ENCODE measurements at regions not wholly inside any gene's neighbourhood (a gene's known extent, or its start where the extent isn't known, plus 50 kb on each side); places are given as distances from the start of the nearest gene placed in this dataset.
A peak's percentile ranks its signal among the peaks of the same experiment; 100 is the strongest.

DNA sequence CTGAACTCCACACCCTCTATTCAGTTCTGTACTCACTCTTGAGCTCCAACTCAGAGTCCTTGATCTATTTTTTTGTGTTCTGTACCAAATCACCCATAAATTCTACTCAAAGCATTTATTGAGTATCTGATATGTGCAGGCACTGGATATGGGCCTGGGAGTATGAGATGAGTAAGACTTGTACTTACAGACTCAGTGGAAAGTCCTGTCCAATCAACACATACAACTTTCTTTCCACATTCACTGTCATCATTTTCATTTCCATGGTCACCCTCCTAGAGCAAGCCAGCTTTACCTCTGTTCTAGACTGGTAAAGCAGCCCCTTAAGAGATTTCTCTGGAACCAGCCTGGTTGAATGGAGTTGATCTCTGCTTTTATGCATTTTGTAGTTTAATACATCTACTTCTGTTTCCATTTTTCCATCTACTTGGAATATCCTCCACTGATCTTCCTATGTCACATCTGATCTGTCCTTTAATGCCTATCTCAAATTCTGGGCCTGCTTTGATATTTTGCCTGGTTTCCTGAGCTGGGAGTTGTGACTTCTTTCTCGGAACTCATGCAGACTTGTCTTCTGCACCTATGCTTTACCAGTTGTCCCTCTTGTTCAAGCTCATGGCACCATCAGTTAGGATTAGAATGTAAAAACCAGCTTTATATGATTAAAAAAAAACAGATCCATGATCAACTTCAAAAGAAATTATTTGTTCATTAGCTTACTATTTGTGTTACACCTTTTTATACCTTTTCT, 96.9 kb upstream of the GLS start:
- no peak for DNase-seq (ENCODE audit: low read depth in 2 of 2, low spot score in 1 of 2)

DNA sequence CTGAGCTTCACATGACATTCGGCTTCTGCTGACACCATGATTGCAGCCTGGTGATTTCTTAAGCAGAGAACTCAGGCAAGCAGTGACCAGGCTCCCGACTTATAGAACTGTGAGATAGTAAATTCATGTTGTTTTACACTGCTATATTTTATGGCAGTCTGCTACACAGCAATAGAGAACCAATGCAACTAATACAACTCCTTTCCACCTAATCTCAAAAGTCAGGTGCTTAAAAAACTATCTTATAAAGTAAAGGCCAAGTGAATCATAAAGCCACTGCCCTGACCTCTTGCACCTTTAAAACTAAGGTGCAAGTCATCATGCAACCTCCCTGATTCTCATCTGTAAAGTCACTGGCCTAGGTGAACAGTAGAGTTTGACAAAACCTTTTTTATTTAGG, 95.3 kb upstream of the GLS start:
- no peak for DNase-seq (ENCODE audit: low read depth in 2 of 2, low spot score in 1 of 2)

DNA sequence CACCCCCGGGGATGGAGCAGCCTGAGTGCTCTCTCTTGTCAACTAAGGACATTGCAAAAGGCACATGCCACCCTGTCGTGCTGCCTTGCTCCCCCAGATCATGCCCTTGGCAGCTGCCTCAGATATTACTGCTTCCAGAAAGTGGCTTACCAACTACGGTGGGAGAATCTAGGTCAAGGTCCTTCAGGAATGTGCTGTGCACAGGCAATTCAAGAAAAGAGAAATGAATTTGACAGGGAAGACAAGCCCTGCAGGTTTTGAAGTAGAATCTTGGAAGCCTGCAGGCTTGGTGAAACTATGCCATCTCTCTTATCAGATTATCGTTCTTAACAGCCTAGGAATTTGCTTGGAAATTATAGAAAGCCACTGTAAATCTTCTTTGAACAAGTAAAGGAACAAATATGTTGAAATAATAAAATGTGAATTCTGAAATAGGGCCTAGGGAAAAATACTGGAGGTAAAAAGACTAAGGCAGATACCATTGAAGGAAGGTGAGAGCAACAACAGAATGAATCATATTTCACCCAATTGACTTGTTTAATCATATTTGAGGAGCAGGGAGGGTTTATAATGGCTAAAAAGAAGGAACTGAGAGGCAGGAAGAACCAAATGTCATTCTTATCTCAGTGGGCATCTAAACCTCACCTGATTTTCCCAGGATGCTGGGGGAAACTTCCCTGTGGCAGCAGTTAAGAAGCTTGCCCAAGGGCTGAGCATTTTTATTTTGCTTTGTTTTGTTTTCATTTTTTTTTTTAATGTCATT, 94.0 kb upstream of the GLS start:
- DNase-seq (ENCODE audit: low read depth in 2 of 2, low spot score in 1 of 2), result no peak

- no peak for DNase-seq (ENCODE audit: low read depth in 2 of 2, low spot score in 1 of 2)
Observed at GRCh38 chr2:190787743-190788235, 92.8 kb upstream of the GLS start.

- no peak for DNase-seq (ENCODE audit: low read depth in 2 of 2, low spot score in 1 of 2)
Observed at GRCh38 chr2:190789074-190790004, 91.3 kb upstream of the GLS start.

DNA sequence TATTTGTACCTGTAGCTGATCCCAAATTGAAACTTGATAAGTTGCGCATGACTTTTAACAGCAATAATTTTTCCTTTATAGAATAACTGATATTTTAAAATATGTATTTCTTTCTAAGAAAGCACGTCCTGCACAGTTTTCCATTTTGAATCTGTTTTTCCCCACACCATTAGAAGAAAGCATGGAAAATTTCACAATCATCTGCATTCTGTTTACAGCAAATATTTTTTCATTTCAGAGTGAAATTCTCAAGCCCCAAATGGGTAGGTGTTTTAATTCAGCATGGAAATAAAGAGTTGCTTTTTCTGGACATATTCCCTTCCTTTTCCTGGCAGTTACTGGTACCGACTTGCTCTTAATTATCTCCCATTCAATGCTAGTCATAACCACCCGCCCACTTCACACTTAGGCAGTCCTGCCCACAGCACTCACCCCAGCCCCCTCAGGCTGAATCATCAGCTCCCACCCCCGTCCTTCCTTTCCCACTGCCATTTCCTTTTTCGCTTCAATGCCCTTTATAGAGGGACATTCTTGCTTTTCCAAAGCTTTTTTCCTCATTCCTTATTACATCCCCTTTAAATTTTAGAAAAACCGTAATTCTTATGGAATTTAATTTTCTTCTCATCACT, 89.2 kb upstream of the GLS start:
- DNase-seq (ENCODE audit: low read depth in 2 of 2, low spot score in 1 of 2), result peak; percentile 35 to 49

DNA sequence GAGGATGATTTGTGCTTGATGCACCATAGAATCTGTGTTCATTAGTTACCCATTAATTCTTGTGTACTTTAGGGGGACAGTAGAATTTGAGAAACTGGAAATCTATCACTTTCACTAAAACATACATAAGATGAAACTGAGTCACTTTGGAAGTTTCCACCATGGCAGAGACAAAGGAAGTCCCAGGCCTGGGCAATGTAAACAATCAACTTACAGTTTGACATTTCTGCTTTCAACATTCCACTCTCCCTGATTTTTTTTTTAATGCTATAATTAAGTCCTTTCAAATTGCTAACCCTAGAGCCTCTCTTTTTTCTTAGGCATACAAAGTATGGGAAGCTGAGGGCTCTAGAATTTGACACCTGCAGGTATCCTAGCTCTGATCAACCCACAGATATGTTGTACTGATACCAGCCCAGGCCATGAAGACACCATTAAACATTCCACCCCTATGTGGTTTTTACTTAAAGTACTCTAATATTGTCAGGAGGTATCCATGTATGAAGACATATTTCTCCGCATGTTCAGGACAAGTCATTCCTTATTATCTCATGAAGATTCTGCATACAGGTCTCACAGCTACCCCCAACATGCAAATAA, 88.5 kb upstream of the GLS start:
- DNase-seq (ENCODE audit: low read depth in 2 of 2, low spot score in 1 of 2), result no peak

DNA sequence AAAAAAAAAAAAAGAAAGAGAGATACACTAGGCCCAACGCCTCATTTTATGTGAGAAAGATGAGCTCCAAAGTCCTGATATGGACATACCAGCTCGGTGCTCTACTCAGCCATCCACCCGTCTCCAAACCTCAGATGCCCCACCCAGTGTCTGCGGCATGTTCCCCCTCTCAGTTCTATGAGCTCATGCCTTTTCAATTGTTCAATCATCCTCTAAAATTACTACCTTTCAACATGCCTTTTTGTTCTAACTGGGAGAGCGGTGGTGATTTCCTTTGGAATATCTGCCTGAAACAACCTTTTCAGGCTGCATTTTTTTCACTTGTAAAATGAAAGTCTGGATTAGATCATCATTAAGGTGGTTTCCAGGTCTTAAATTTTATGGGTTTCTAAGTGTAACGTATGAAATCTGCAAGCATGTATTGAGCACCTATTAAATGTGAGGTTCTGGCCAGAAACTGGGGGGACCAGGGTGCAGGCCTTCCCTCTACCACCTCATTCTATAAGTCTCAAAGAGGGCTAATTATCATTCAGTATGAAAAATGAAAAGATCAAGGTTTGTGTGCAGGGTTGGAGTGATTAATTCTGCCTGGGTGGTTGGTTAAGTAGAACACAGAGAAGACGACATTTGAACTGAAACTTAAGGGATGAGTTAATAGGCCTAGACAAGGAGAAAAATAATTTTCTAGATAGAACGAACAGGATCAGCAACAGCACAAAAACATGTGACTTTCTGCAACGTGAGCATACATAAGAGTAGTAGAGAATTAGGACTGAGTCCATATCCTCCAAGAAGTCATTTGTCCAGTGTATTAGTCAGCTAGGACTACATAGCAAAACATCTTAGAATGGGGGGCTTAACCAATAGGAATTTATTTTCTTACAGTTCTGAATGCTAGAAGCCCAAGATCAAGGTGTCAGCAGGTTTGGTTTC, 87.4 kb upstream of the GLS start:
- no peak for DNase-seq (ENCODE audit: low read depth in 2 of 2, low spot score in 1 of 2)

DNA sequence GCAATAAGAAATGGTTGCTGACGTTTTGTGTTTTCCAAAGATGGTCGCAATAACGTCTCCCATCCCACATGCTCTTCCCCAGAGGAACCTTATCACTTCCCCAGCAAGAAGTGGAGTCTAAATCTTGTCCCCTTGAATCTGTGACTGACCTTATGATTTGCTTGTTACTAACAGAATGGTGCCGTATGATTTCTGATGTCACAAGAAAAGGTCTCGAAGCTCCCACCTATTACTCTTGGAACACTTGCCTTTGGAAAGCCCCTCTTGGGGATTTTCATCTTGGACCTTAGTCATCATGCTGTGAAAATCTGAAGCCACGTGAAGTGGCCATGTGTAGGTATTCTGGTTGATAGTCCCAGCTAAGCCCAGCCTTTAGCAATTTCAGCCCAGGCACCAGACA, 86.2 kb upstream of the GLS start:
- DNase-seq (ENCODE audit: low read depth in 2 of 2, low spot score in 1 of 2), result no peak

- DNase-seq (ENCODE audit: low read depth in 2 of 2, low spot score in 1 of 2), result no peak
Observed at GRCh38 chr2:190794790-190795189, 85.8 kb upstream of the GLS start.

DNA sequence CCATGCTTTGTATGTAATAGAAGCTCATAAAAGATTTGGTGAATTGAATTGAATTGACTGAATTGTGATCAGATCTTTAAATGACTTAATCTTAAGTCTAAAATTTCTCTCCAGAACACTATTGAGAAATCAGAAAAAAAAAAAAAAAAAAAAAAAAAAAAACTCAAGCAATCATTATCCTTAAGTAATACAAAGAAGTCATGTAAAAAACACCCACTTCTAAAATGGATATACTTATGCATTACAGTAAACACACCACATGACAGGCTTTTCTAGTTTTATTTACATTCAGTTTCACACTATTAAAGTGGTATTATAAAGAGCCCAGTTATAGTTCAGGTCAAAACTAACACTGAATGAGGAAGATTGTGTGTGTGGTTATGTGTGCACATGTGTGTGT, 84.9 kb upstream of the GLS start:
- DNase-seq (ENCODE audit: low read depth in 2 of 2, low spot score in 1 of 2), result no peak

GRCh38 chr2:190799999-190800398, 80.6 kb upstream of the GLS start:
- DNase-seq (ENCODE audit: low read depth in 2 of 2, low spot score in 1 of 2), result no peak

- DNase-seq (ENCODE audit: low read depth in 2 of 2, low spot score in 1 of 2), result no peak
Observed at GRCh38 chr2:190800528-190800927, 80.1 kb upstream of the GLS start.

DNA sequence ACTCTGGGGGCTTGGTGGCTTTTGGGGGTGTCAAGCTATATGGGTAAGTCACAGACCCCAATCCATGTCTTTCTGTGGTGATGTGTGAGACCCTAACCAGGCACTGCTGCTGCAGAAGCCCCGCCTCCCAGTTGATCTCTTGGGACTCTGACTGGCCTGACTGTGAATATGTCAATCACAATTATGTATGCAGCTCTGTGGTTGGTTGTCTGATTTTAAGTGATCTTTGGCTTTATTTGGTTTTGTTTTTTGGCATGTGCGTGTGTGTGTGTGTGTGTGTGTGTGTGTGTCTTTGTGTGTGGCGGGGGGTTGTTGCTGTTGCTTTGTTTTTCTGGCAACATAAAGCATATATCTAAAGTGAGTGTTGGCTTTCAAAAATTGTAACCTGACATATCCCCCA, 78.5 kb upstream of the GLS start:
- DNase-seq (ENCODE audit: low read depth in 2 of 2, low spot score in 1 of 2), result no peak

- no peak for DNase-seq (ENCODE audit: low read depth in 2 of 2, low spot score in 1 of 2)
Observed at GRCh38 chr2:190802626-190803209, 77.9 kb upstream of the GLS start.

DNA sequence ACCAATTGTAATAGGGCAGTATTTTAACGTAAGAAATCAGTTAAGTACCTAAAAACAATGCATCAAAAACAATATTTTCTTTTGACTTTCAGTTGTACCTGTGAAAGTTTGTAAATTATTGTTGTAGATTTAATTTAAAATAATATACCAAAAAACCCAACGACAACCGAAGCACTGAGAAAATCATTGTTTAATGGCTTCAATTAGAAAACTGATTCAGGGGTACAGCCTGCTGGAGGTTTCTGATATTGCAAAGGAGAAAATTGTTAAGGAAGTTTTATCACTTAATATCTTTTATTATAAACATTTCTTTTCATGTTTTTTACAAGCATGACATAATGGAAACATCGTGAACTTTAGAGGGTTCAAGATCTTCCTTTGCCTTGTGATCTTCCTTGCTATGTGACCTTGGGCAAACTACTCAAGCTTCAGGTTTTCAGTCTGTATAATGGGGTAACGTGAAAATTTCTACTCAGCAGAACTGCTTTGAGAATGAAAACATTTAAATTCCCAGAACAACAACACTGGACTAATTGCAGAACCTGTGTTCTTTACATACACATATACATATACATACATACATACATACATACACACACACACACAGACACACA, 76.3 kb upstream of the GLS start:
- no peak for DNase-seq (ENCODE audit: low read depth in 2 of 2, low spot score in 1 of 2)

GRCh38 chr2:190805126-190805525, 75.5 kb upstream of the GLS start:
- DNase-seq (ENCODE audit: low read depth in 2 of 2, low spot score in 1 of 2), result no peak

GRCh38 chr2:190805843-190806242, 74.8 kb upstream of the GLS start:
- no peak for DNase-seq (ENCODE audit: low read depth in 2 of 2, low spot score in 1 of 2)

DNA sequence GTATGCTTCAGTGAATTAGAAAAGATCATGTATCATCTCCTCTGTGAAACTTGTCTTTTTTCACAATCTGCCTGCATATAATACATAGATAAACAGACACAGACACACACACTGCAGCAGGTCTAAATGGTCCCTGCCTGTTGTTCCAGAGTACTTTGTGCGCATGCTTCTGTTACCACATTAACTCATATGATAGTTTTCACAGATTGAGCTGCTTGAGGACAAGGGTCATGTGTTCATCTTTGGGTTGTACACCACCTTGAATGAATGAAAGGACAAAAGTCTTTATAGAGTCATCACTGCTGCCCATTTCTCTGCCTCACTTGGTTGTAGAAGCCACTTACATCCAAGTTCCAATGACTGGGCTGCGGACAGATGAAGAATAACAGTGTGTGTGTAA, 72.7 kb upstream of the GLS start:
- no peak for DNase-seq (ENCODE audit: low read depth in 2 of 2, low spot score in 1 of 2)

Measured in stimulated activated CD8-positive, alpha-beta memory T cell treated with anti-CD3 and anti-CD28 coated beads, Interleukin-4, amount 100 ng/mL, for 4 hours (primary cell).